ENCODE measurements at regions not wholly inside any gene's neighbourhood (a gene's known extent, or its start where the extent isn't known, plus 50 kb on each side); places are given as distances from the start of the nearest gene placed in this dataset.

DNA sequence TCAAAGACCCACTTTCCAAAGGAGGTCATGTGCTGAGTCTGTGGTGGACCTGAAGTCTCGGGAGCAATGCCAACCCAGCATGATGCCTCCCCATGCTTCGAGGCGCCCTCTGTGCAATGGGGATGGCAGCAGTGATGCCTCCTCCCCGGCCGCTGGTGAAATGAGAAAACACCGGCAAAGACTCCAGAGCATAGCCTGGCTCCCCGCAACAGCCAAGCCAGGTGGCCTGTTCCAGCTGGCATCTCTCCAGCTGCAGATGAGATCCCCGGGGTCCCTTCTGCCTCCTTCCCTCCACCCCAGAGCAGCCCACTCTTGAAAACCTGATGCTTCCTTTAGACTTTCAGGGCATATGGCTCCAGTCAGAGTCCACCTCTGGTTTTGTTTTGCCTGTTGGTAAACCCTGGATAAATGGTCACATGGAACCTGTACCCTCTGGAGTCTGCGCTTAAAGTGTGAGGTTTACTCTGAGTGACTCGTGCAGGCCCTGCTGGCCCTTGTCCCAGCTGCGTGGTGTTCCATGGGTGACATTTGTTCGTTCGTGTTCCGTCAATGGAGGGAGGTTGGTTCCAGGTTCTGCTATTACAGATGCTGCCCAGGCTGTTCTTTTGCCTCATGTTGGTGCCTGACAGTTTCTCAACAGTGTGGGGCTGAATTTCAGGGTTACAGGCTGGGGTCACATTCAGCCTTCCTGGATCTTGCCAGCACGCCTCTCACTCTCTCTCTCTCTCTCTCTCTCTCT, 181.8 kb upstream of the CIBAR2 start:
- no peak for DNase-seq

DNA sequence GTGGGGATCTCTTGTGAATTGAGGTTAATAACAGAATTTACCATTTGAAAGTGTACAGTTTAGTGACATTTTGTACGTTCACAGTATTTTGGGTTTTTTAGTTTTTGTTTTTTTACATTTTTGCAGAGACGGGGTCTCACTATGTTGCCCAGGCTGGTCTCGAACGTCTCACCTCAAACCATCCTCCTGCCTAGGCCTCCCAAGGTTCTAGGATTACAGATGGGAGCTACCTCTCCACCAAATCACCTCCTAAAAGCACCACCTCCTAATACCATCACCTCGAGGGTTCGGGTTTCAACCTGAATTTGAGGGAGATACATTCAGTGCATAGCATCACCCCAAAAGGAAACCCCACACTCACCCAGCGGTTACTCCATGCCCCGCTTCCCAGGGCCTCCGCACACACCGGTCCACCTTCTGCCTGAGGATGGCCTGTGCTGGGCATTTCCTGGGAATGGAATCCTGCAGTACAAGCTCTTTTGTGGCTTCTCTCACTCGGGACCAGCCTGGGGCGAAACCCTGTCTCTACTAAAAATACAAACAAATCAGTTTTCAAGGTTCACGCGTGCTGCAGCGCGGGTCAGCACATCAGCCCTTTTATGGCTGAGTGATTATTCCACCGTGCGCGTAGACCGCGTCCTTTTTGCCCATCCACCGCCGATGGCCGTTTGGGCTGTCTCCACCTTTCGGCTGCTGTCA, 182.7 kb upstream of the CIBAR2 start:
- DNase-seq, result no peak

DNA sequence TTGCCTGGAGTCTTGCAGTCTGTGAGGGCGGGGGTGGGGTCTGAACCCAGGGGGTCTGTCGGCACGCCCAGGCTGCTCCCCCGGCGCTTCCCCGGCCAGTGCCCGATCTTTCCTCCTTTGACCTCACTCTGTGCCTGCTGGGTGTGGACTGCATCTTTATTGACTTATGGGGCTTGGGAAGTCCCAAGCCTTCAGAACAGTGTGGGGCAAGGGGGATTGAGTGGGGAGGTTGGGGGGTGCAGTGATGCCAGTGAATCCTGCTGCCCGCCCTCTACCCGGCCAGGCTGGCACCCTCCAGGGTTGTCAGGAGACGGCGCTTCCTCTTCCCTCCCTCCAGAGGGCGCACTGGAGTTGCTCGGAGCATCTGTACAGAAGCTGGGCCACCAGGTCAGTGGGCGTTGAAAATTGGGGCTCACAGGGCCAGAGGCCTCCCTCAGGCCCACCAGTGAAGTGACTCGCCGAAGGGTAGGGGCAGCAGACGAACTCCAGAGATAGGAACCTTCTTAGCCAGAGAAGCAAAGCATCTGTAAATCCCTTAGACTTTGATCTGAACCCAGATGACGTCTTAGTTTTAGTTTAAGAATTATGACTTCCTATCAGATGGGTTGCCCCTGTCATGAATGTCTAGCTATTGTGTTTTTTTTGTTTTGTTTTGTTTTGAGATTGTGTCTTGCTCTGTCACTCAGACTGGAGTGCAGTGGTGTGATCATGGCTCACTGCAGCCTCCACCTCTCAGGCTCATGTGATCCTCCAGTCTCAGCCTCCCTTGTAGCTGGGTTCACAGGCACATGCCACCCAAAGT, 184.8 kb upstream of the CIBAR2 start:
- peak; percentile 57 to 73 for DNase-seq

- no peak for DNase-seq
Measured at GRCh38 chr16:85297881-85298280, 185.6 kb upstream of the CIBAR2 start.

DNA sequence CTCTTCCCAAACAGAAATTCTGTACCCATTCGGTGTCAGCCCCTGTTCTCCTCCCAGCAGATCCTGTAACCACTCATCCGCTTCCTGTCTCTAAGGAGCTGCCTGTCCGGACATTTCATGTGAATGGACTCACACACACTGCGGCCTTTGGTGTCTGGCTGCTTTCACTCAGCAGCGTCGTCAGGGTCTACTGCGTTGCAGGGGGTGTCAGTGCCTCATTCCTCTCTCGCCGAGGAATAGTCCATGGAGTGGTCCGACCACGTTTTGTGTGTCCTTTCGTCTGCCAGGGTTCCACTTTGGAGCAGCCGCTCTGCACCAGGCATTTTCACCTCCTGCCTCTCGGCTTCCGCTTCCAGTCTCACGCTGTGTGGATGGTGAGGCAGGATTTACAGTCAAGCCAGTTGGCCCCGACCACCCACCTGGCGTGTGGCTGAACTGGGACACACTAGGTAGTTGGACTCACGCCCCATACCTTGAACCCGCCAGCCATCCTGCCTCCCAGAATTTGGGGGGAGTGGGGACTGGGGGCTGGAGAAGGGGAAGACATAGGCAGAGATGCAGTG, 188.2 kb upstream of the CIBAR2 start:
- no peak for DNase-seq

- DNase-seq, result no peak
Measured at GRCh38 chr16:85301231-85301630, 189.0 kb upstream of the CIBAR2 start.

DNA sequence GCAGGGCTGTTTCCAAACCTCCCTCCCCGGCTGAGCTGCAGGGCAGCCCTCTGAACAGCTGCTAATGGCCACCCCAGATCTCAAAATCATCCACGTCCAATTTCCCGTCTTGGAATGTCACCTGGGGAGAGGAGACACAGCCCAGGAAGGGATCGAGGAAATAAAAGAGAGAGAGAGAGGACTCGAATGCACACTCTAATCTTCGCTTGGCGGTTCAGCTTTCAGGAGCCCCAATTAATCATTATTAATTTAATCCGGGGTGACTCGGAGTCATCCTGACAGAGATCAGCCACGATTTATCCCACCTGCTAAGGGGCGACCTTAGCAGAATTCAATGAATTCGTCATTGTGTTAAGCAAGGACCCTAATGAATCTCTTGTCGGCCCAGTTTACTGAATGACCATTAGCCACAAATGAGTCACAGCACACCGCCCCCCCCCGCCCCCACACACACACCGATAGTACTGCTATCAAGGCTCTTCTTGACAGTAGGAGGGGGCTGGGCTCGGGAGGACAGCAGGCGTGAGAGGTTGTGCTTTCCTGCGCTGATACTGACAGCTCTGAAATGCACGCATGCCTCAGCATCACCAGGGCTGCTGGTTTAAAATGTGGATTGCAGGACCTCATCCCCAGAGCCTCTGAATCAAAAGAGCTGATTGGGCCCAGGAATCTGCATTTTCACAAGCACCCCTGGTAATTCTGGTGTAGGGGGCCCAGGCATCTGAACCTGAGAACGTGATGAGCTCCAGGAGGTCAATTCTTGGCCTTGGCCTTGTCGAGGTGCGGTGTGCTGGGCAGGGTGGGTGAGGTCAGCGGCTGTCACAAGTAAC, 190.0 kb upstream of the CIBAR2 start:
- DNase-seq, result no peak

DNA sequence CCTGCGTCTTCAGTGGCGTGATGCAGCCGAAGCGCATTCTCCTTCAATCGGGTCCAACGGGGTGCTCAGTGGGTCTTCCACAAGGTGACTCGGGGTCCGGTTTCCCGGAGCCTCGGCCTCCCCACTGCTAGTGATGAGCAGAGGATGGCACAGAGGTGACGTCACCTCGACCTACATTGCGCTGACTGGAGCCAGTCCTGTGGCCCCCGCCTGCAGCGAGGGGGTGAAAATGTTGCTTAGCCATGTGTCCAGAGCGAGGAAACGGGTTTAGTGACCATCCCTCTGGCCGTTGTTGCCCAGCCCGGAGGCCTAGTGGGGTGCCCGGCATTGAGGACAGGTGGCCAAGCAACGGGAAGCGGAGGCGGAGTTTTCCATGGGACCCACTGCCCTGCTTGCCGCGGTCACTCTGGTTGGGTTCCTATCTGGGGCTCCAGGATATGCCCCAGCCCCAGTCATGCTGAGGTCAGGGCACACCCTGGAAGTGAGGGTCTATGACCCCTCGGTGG, 190.6 kb upstream of the CIBAR2 start:
- DNase-seq, result no peak

DNA sequence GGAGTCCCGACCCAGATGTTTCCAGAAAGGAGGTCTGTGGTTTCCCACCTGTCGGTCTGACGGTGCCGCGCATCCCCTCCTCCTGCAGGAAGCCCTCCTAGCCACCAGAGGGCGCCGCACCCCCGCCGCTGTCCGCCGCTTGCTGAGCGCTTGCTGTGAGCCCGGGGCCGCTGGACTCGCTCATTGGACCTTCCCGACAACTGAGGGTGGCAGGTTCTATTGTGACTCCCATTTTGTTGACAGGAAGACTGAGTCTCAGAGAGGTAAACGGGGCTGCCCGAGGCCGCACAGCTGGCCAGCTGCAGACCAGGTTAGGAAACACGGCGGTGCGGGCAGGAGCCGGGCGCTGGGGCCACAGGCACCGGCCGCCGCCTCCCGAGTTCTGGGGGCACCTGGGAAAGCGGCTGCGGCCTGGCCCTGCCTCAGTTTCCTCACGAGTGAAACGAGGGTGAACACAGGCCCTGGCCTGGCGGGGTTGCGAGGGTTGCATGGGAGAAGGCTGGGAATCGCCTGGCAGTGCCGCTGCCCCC, 191.1 kb upstream of the CIBAR2 start:
- peak; percentile 67 to 69 for DNase-seq

- peak; percentile 23 to 33 for DNase-seq
Measured at GRCh38 chr16:85304337-85304736, 192.1 kb upstream of the CIBAR2 start.

DNA sequence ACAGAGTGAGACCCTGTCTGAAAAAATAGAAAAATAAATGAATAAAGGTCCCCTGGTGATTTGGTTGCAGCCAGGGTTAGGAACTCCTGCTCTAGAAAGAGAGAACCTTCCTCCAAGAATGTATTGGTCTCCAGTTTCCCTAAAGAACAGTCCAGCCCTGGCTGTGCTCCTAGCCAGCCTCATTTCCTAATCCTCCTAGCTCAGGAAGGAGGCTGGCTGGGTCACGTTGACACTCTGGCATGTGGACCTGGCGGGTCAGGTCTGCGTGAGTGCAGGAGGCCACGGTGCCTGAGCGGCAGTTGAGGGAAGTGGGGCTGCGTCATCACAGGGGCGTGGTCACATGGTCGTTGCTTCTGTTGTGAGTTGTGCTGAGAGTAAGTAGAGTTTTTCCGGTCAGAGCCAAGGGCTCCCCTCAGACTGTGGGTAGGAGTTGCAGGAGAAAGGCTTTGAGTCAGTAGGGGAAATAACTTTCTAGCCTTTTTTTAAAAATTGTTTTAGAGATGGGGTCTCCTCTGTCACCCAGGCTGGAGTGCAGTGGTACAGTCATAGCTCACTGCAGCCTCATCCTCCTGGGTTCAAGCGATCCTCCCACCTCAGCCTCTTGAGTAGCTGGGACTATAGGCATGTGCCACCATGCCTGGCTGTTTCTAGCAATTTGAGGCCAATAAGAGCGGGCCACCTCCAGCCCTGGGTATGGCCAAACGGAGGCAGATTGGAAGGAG, 194.0 kb upstream of the CIBAR2 start:
- DNase-seq, result peak; percentile 94 to 97

GRCh38 chr16:85306793-85307551, 194.7 kb upstream of the CIBAR2 start:
- no peak for DNase-seq

- DNase-seq, result no peak
Measured at GRCh38 chr16:85307552-85308364, 195.5 kb upstream of the CIBAR2 start.

- peak; percentile 26 to 33 for DNase-seq
Measured at GRCh38 chr16:85308611-85309540, 196.6 kb upstream of the CIBAR2 start.

DNA sequence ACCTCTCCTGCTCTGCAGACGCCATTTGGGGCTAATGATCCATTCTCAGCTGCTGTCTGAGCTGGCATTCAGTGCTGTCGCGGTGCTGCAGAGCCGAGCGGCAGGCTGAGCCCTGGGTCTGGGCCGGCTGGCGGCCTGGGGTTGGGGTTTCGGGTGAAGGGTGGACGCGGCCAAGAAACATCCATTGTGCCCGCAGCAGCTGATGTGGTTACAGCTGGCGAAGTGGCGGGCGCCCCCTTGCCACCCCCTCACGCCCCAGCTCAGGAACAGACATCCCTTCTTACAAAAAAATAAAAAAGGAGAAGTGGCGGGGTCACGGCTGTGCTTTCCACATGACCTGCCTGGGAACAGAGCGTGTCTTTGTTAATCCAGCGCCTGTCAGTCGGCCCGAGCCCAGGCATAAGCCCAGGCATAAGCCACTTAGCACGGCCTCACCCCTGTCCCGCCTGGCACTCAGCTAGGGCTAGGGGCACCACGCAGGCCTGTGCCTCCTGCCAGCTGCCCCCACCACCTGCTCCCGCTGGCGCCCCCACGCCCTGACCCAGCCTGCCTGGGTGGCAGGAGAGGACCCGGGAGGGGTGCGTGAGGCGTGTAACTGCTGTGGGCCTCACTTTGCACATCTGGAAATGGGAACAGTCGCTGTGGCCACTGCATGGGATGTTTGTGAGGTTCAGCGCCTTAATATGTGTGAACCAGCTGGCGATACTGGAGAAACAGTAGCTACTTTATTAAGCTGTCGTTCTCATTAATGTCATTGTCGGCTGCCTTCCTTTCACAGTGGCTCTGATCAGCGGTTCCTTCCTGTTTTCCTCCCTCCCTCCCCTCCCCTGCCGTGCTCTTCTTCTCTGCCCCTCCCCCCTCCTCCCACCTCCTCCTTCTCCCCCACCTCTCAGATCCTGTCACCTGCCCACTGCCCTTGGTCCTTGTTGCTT, 197.7 kb upstream of the CIBAR2 start:
- peak; percentile 88 to 91 for DNase-seq

DNA sequence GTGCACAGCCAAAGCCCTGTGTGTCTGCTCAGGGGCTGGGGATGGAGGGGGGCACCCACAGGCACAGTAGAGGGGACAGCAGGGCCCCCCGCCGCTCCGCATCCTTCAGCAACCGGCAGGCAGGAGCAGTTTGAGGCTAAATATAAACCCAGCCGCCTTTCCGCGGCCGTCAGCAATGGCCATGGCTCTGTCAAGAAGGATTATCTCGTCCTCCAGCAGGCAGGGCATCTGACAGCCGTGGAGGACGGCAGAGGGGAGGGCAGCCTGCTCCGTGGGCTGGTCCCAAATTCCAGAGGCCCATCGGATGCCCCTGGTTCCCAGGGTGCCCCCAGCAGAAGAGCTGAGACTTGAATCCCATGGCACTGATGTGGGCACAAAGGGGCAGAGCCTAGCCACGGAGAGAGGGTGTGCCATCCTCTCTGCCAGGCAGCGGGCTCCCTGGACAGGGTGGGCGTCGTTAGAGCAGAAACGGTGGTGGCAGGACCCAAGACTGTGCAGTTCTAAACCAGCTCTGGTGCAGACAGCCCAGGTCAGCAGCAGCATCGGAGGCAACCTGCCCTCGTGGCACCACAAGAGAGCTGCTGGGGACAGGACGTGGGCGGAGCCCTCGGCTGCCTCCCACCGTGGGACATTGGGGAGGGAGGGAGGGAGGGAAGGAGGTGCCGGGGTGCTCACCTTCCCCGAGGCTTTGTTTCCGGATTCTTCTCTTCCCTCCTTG, 198.8 kb upstream of the CIBAR2 start:
- DNase-seq, result no peak
